ENCODE measurements at regions not wholly inside any gene's neighbourhood (a gene's known extent, or its start where the extent isn't known, plus 50 kb on each side); places are given as distances from the start of the nearest gene placed in this dataset.
"Not testable (repeated sequence)": the region's sequence is repeated elsewhere in the genome, so short reads cannot be mapped to it uniquely, and the experiment has no call there.

DNA sequence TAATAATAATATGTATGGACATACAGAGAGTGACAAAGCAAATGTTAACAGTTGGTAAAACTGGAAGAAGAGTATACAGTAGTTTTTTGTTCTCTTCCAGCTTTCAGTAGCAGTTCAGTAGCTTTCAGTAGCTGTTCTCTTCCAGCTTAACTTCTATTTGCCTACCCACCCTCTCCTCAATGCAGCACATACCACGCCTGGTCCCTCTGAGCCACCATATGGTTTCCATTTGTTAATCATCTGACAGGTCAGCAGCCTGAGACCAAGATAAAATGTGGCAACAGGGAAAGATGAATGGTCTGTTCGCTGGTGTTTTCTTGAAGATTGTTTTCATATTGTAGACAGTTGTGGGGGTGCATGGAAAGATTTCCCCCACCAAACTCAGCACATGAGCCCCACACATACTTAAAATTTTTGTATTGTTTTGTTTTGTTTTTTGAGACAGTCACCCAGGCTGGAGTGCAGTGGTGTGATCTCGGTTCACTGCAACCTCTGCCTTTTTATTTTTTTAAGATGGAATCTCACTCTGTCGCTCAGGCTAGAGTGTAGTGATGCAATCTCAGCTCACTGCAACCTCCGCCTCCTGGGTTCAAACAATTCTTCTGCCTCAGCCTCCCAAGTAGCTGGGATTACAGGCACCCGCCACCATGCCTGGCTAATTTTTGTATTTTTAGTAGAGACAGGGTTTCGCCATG, 56.8 kb downstream of the ATP6V0E2 start:
- not testable (repeated sequence) for H4K20me1 ChIP-seq (ENCODE audit: control insufficient read depth, insufficient read depth, insufficient read length); H3K9me3 ChIP-seq (ENCODE audit: control insufficient read depth, low read depth, low read length); H3K4me2 ChIP-seq (ENCODE audit: insufficient read depth, insufficient read length, low read length); H3K27me3 ChIP-seq (ENCODE audit: insufficient read depth, low read length); H3K27ac Mint-ChIP-seq; H2AK5ac ChIP-seq (ENCODE audit: insufficient read length, low read length); H3K27ac ChIP-seq (ENCODE audit: insufficient read length, low read depth, low read length); H3K9ac ChIP-seq (ENCODE audit: extremely low read depth, insufficient read length, low read length); H3K79me2 ChIP-seq (ENCODE audit: insufficient read depth, low read length); H3K14ac ChIP-seq (ENCODE audit: insufficient read depth, low read length); H3T11ph ChIP-seq (ENCODE audit: low read length); H3K4me1 Mint-ChIP-seq; H4K5ac ChIP-seq (ENCODE audit: insufficient read length, low read depth, low read length); H2BK120ac ChIP-seq (ENCODE audit: low read depth, low read length, poor library complexity, severe bottlenecking); H2BK5ac ChIP-seq (ENCODE audit: insufficient read length, low read length); H2AFZ ChIP-seq (ENCODE audit: low read length); H3K4ac ChIP-seq (ENCODE audit: low read depth, low read length); H2BK20ac ChIP-seq (ENCODE audit: low read depth, low read length, poor library complexity, severe bottlenecking); H3K56ac ChIP-seq (ENCODE audit: insufficient read length, low read depth, low read length); H2BK15ac ChIP-seq (ENCODE audit: low read depth, low read length); H3K4me1 ChIP-seq (ENCODE audit: insufficient read depth, low read length); H3K18ac ChIP-seq (ENCODE audit: insufficient read length, low read depth, low read length); DNase-seq; H3K4me3 Mint-ChIP-seq; H3K79me1 ChIP-seq (ENCODE audit: insufficient read depth, low read depth, low read length, poor library complexity, severe bottlenecking); H4K91ac ChIP-seq (ENCODE audit: insufficient read length, low read depth, low read length); H3K9me3 Mint-ChIP-seq; H3K23ac ChIP-seq (ENCODE audit: insufficient read length, low read depth, low read length); H3K23me2 ChIP-seq (ENCODE audit: insufficient read length, low read depth, low read length, poor library complexity, severe bottlenecking); H4K8ac ChIP-seq (replicated peaks; ENCODE audit: insufficient read length, low read depth, low read length); H3K36me3 Mint-ChIP-seq (ENCODE audit: insufficient read depth in 1 of 3, low read depth in 3 of 3); H2BK12ac ChIP-seq (ENCODE audit: insufficient read length, low read depth, low read length)
- peaks cover 10% of the 10 kb centered on the region for H3K27me3 Mint-ChIP-seq (ENCODE audit: low read depth)
- no CpG with 5 or more reads among the region's 7 CpGs for WGBS (ENCODE audit: extremely low coverage, insufficient read length, low lambda C conversion rate)

DNA sequence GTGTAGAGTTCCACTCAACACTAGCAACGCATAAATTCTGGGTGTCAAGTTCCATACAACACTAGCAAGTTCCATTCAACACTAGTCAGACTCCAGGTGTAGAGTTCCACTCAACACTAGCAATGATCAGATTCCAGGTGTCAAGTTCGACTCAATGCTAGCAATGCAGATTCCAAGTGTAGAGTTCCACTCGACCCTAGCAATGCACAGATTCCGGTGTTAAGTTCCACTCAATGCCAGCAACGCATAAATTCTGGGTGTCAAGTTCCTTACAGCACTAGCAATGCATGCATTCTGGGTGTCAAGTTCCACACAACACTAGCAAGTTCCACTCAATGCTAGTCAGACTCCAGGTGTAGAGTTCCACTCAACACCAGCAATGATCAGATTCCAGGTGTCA, 60.0 kb downstream of the ATP6V0E2 start:
- H3K9me3 Mint-ChIP-seq; H3K18ac ChIP-seq (ENCODE audit: insufficient read length, low read depth, low read length); H3K4me3 Mint-ChIP-seq; H4K8ac ChIP-seq (replicated peaks; ENCODE audit: insufficient read length, low read depth, low read length); H3K27ac Mint-ChIP-seq; H2AK5ac ChIP-seq (ENCODE audit: insufficient read length, low read length); H3K9me3 ChIP-seq (ENCODE audit: control insufficient read depth, low read depth, low read length); H2BK12ac ChIP-seq (ENCODE audit: insufficient read length, low read depth, low read length); H3K23ac ChIP-seq (ENCODE audit: insufficient read length, low read depth, low read length); H4K91ac ChIP-seq (ENCODE audit: insufficient read length, low read depth, low read length); H2BK5ac ChIP-seq (ENCODE audit: insufficient read length, low read length); H3K79me1 ChIP-seq (ENCODE audit: insufficient read depth, low read depth, low read length, poor library complexity, severe bottlenecking); H3K23me2 ChIP-seq (ENCODE audit: insufficient read length, low read depth, low read length, poor library complexity, severe bottlenecking); H2BK120ac ChIP-seq (ENCODE audit: low read depth, low read length, poor library complexity, severe bottlenecking); H3K4me1 Mint-ChIP-seq; H3K56ac ChIP-seq (ENCODE audit: insufficient read length, low read depth, low read length); H3K27ac ChIP-seq (ENCODE audit: insufficient read length, low read depth, low read length); H3T11ph ChIP-seq (ENCODE audit: low read length); H3K36me3 Mint-ChIP-seq (ENCODE audit: insufficient read depth in 1 of 3, low read depth in 3 of 3); H3K79me2 ChIP-seq (ENCODE audit: insufficient read depth, low read length); H3K4ac ChIP-seq (ENCODE audit: low read depth, low read length); H2AFZ ChIP-seq (ENCODE audit: low read length); H3K14ac ChIP-seq (ENCODE audit: insufficient read depth, low read length); H2BK20ac ChIP-seq (ENCODE audit: low read depth, low read length, poor library complexity, severe bottlenecking); H3K27me3 ChIP-seq (ENCODE audit: insufficient read depth, low read length); H3K9ac ChIP-seq (ENCODE audit: extremely low read depth, insufficient read length, low read length); H4K20me1 ChIP-seq (ENCODE audit: control insufficient read depth, insufficient read depth, insufficient read length); H4K5ac ChIP-seq (ENCODE audit: insufficient read length, low read depth, low read length); DNase-seq; H2BK15ac ChIP-seq (ENCODE audit: low read depth, low read length); H3K4me2 ChIP-seq (ENCODE audit: insufficient read depth, insufficient read length, low read length); H3K4me1 ChIP-seq (ENCODE audit: insufficient read depth, low read length): not testable (repeated sequence)
- WGBS (ENCODE audit: extremely low coverage, insufficient read length, low lambda C conversion rate), result no CpG with 5 or more reads among the region's 5 CpGs
- peaks cover 23% of the 10 kb centered on the region for H3K27me3 Mint-ChIP-seq (ENCODE audit: low read depth)
